MM.1S (cell line): ENCODE measurements at regions not wholly inside any gene's neighbourhood (a gene's known extent, or its start where the extent isn't known, plus 50 kb on each side); places are given as distances from the start of the nearest gene placed in this dataset.

Source experiments
- CTCF ChIP-seq: fragments of 300-600 bp; sonication (generic); IDR thresholded peaks from 2 replicates; pipeline ENCODE4 v1.5.1; 2016; ENCODE audit warnings: antibody characterized with exemption, low read length, mixed read lengths
- EZH2 ChIP-seq: fragments of 300-600 bp; sonication (generic); optimal IDR thresholded peaks from 2 replicates; pipeline ENCODE3; 2017; ENCODE audit warnings: low read depth, mild to moderate bottlenecking, antibody characterized with exemption, low read length, mixed read lengths
- EZH2phosphoT487 ChIP-seq: fragments of 300-600 bp; sonication (generic); IDR thresholded peaks from 2 replicates; pipeline ENCODE4 v1.6.1; 2018; ENCODE audit warnings: antibody characterized with exemption, low read length

- TF ChIP-seq EZH2 (no peak), CTCF (no peak), EZH2phosphoT487 (no peak)
Observed at GRCh38 chr14:34126586-34126985, 175.7 kb upstream of the EGLN3 start.
